Hippocampal formation (tissue), 2 donors: ENCODE measurements at regions not wholly inside any gene's neighbourhood (a gene's known extent, or its start where the extent isn't known, plus 50 kb on each side); places are given as distances from the start of the nearest gene placed in this dataset.

Experiments used
- DNase-seq, 2 donors: peaks; one replicate each; lab custom pipeline; 2025; lab: John Stamatoyannopoulos, UW

- no peak for DNase-seq
These were observed 631.9 kb downstream of the PRELID2 start for GRCh38 chr5:145203193-145203592.

- DNase-seq, result no peak
These were observed 636.4 kb downstream of the PRELID2 start for GRCh38 chr5:145198525-145199260.

GRCh38 chr5:145189746-145190145 lies 645.4 kb downstream of the PRELID2 start:
- DNase-seq, result no peak

GRCh38 chr5:145180371-145180770 lies 654.8 kb downstream of the PRELID2 start:
- DNase-seq, result no peak

- no peak for DNase-seq
These were observed 656.3 kb downstream of the PRELID2 start for GRCh38 chr5:145178641-145179523.

- DNase-seq, result no peak
These were observed 659.1 kb downstream of the PRELID2 start for GRCh38 chr5:145176041-145176440.

GRCh38 chr5:145166110-145166509 lies 669.0 kb downstream of the PRELID2 start:
- no peak for DNase-seq

- DNase-seq, result no peak
These were observed 671.3 kb downstream of the PRELID2 start for GRCh38 chr5:145163876-145164275.

- DNase-seq, result no peak
These were observed 672.5 kb downstream of the PRELID2 start for GRCh38 chr5:145162626-145163025.

- no peak for DNase-seq
These were observed 673.8 kb downstream of the PRELID2 start for GRCh38 chr5:145161391-145161790.

GRCh38 chr5:145160679-145161078 lies 674.5 kb downstream of the PRELID2 start:
- DNase-seq, result no peak

GRCh38 chr5:145158730-145159129 lies 676.4 kb downstream of the PRELID2 start:
- no peak for DNase-seq

GRCh38 chr5:145157841-145158240 lies 677.3 kb downstream of the PRELID2 start:
- DNase-seq, result no peak

GRCh38 chr5:145141534-145141933 lies 693.6 kb downstream of the PRELID2 start:
- no peak for DNase-seq

GRCh38 chr5:145130996-145131395 lies 704.1 kb downstream of the PRELID2 start:
- DNase-seq, result no peak

- DNase-seq, result no peak
These were observed 705.3 kb downstream of the PRELID2 start for GRCh38 chr5:145129797-145130196.

- no peak for DNase-seq
These were observed 710.3 kb downstream of the PRELID2 start for GRCh38 chr5:145124806-145125205.

- DNase-seq, result no peak
These were observed 716.5 kb downstream of the PRELID2 start for GRCh38 chr5:145118611-145119010.

- DNase-seq, result no peak
These were observed 717.0 kb downstream of the PRELID2 start for GRCh38 chr5:145118127-145118526.

GRCh38 chr5:145117285-145117684 lies 717.9 kb downstream of the PRELID2 start:
- DNase-seq, result no peak

GRCh38 chr5:145111420-145111819 lies 723.7 kb downstream of the PRELID2 start:
- no peak for DNase-seq

- no peak for DNase-seq
These were observed 724.3 kb downstream of the PRELID2 start for GRCh38 chr5:145110834-145111233.

GRCh38 chr5:145110181-145110580 lies 725.0 kb downstream of the PRELID2 start:
- no peak for DNase-seq
